ENCODE measurements at regions not wholly inside any gene's neighbourhood (a gene's known extent, or its start where the extent isn't known, plus 50 kb on each side); places are given as distances from the start of the nearest gene placed in this dataset.

- H3K4me3 ChIP-seq (ENCODE audit: low read length) = no peak overlapping the region
- no peak for DNase-seq (ENCODE audit: low read depth)
- TF ChIP-seq, protein P1, sequence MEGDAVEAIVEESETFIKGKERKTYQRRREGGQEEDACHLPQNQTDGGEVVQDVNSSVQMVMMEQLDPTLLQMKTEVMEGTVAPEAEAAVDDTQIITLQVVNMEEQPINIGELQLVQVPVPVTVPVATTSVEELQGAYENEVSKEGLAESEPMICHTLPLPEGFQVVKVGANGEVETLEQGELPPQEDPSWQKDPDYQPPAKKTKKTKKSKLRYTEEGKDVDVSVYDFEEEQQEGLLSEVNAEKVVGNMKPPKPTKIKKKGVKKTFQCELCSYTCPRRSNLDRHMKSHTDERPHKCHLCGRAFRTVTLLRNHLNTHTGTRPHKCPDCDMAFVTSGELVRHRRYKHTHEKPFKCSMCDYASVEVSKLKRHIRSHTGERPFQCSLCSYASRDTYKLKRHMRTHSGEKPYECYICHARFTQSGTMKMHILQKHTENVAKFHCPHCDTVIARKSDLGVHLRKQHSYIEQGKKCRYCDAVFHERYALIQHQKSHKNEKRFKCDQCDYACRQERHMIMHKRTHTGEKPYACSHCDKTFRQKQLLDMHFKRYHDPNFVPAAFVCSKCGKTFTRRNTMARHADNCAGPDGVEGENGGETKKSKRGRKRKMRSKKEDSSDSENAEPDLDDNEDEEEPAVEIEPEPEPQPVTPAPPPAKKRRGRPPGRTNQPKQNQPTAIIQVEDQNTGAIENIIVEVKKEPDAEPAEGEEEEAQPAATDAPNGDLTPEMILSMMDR (conservative IDR thresholded peaks at IDR 0.05; ENCODE audit: low read length) = no peak
Observed at GRCh38 chr5:63596254-63596653, 366.0 kb downstream of the HTR1A start.

DNA sequence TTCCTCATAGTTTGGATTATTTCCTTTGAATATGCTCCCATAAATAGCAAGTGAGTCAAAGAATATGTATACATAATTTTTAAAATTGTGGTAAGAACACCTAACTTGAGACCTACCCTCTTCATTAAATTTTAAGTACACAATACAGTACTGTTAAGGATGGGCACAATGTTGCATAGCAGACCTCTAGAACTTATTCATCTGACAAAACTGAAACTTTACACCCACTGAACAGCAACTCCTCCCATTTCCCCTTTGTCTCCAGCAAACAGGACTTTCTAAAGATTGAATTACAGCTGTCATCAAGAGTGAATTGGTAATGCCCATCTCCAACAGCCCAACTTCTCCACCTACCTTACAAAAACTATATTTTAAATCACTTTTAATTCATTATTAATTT lies 388.9 kb downstream of the HTR1A start:
- no peak for DNase-seq (ENCODE audit: low read depth)
- TF ChIP-seq, protein P1 (conservative IDR thresholded peaks at IDR 0.05; ENCODE audit: low read length) = no peak
- no peak overlapping the region for H3K4me3 ChIP-seq (ENCODE audit: low read length)

DNA sequence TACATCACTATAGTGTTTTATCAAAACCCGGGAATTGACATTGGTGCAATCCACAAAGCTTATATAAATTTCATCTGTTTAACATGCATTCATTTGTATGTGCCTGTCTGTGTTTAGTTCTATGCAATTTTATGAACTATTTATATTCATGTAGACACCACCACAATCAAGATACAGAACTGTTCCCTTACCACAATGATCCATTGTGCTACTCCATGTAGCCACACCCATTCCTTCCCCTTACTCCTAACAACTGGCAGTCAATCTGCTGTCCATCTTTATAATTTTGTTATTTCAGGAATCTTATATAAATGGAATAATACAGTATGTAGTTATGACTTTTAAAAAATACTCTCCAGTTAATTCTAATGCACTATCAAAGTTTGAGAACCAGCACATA lies 389.5 kb downstream of the HTR1A start:
- TF ChIP-seq, protein P1 (conservative IDR thresholded peaks at IDR 0.05; ENCODE audit: low read length) = no peak
- no peak for DNase-seq (ENCODE audit: low read depth)

DNA sequence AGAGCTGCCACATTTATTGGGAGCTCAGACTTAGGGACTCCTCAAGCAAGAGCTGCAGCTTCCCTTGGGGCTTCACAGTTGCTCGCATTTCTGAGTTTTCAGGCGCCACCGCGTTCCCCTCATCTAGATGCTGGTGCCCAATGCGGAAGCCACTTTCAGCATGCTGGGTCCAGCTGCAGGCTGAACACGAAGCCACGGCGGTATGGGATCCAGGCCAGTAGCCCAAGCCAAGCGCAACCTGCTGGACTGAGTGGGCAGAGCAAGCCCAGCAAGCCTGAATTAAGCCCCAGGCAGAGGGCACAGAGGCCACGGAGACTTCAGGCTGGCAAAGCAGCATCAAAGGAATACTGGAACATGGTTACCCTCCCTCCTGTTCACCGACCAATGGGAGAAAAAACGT lies 391.5 kb downstream of the HTR1A start:
- H3K4me3 ChIP-seq (ENCODE audit: low read length) = no peak overlapping the region
- TF ChIP-seq, protein P1 (conservative IDR thresholded peaks at IDR 0.05; ENCODE audit: low read length) = no peak
- no peak for DNase-seq (ENCODE audit: low read depth)

More for the DNA sequence above, 389.5 kb downstream of the HTR1A start:
- no peak overlapping the region for H3K4me3 ChIP-seq (ENCODE audit: low read length)

DNA sequence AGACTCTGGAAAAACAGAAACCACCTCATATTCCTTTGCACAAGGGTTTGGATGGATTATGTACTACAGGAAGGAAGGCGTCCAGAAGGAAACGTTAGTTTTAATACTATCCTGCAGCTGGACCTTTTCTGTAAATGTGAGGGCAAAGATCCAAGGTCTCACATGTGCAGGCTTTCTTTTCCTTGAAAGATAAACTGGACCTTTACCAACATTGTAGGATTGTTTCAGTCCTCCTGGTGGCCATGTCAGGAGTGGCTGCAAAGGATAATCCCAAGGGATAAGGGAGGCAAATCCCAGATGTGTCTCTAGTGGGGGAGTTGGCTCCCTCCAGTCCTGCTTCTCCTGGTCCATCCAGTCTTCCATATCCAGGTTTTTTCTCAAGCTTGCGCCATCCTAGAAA lies 397.5 kb downstream of the HTR1A start:
- TF ChIP-seq, protein P1 (conservative IDR thresholded peaks at IDR 0.05; ENCODE audit: low read length) = no peak
- DNase-seq (ENCODE audit: low read depth) = no peak
- H3K4me3 ChIP-seq (ENCODE audit: low read length) = no peak overlapping the region

GRCh38 chr5:63563008-63563917 lies 399.0 kb downstream of the HTR1A start:
- TF ChIP-seq, protein P1 (conservative IDR thresholded peaks at IDR 0.05; ENCODE audit: low read length) = no peak
- DNase-seq (ENCODE audit: low read depth) = no peak
- no peak overlapping the region for H3K4me3 ChIP-seq (ENCODE audit: low read length)

- no peak for DNase-seq (ENCODE audit: low read depth)
- TF ChIP-seq, protein P1 (conservative IDR thresholded peaks at IDR 0.05; ENCODE audit: low read length) = no peak
- H3K4me3 ChIP-seq (ENCODE audit: low read length) = no peak overlapping the region
Observed at GRCh38 chr5:63555874-63556273, 406.4 kb downstream of the HTR1A start.

All from AG10803 (cell line).